ENCODE measurements at regions not wholly inside any gene's neighbourhood (a gene's known extent, or its start where the extent isn't known, plus 50 kb on each side); places are given as distances from the start of the nearest gene placed in this dataset.

- DNase-seq (ENCODE audit: low read depth, low spot score): no peak
These were observed 99.7 kb upstream of the FUT8 start for GRCh38 chr14:65312859-65313258.

- no peak for DNase-seq (ENCODE audit: low read depth, low spot score)
These were observed 93.7 kb upstream of the FUT8 start for GRCh38 chr14:65318636-65319506.

- DNase-seq (ENCODE audit: low read depth, low spot score): no peak
These were observed 91.7 kb upstream of the FUT8 start for GRCh38 chr14:65320661-65321308.

GRCh38 chr14:65321370-65321875, 91.1 kb upstream of the FUT8 start:
- no peak for DNase-seq (ENCODE audit: low read depth, low spot score)

- DNase-seq (ENCODE audit: low read depth, low spot score): no peak
These were observed 83.0 kb upstream of the FUT8 start for GRCh38 chr14:65329481-65329880.

GRCh38 chr14:65329911-65330310, 82.6 kb upstream of the FUT8 start:
- DNase-seq (ENCODE audit: low read depth, low spot score): no peak

GRCh38 chr14:65330416-65330815, 82.1 kb upstream of the FUT8 start:
- DNase-seq (ENCODE audit: low read depth, low spot score): no peak

GRCh38 chr14:65331652-65332051, 80.9 kb upstream of the FUT8 start:
- DNase-seq (ENCODE audit: low read depth, low spot score): no peak

GRCh38 chr14:65332141-65332871, 80.2 kb upstream of the FUT8 start:
- no peak for DNase-seq (ENCODE audit: low read depth, low spot score)

- DNase-seq (ENCODE audit: low read depth, low spot score): no peak
These were observed 78.4 kb upstream of the FUT8 start for GRCh38 chr14:65333943-65334687.

- DNase-seq (ENCODE audit: low read depth, low spot score): peak; percentile 84
These were observed 77.6 kb upstream of the FUT8 start for GRCh38 chr14:65334765-65335410.

GRCh38 chr14:65335411-65335947, 77.1 kb upstream of the FUT8 start:
- no peak for DNase-seq (ENCODE audit: low read depth, low spot score)

- DNase-seq (ENCODE audit: low read depth, low spot score): no peak
These were observed 76.3 kb upstream of the FUT8 start for GRCh38 chr14:65336191-65336591.

GRCh38 chr14:65339866-65340265, 72.7 kb upstream of the FUT8 start:
- no peak for DNase-seq (ENCODE audit: low read depth, low spot score)

GRCh38 chr14:65344011-65344410, 68.5 kb upstream of the FUT8 start:
- DNase-seq (ENCODE audit: low read depth, low spot score): no peak

- DNase-seq (ENCODE audit: low read depth, low spot score): no peak
These were observed 67.3 kb upstream of the FUT8 start for GRCh38 chr14:65345266-65345665.

- no peak for DNase-seq (ENCODE audit: low read depth, low spot score)
These were observed 66.1 kb upstream of the FUT8 start for GRCh38 chr14:65346474-65346873.

GRCh38 chr14:65346895-65347294, 65.6 kb upstream of the FUT8 start:
- no peak for DNase-seq (ENCODE audit: low read depth, low spot score)

- DNase-seq (ENCODE audit: low read depth, low spot score): no peak
These were observed 64.4 kb upstream of the FUT8 start for GRCh38 chr14:65348137-65348536.

- DNase-seq (ENCODE audit: low read depth, low spot score): no peak
These were observed 63.4 kb upstream of the FUT8 start for GRCh38 chr14:65349100-65349499.

All from iPS DF 19.7 (cell line).